CMK (cell line): ENCODE measurements at regions not wholly inside any gene's neighbourhood (a gene's known extent, or its start where the extent isn't known, plus 50 kb on each side); places are given as distances from the start of the nearest gene placed in this dataset.

Source experiments
- DNase-seq: peaks from one replicate; pipeline ENCODE4 v3.0.0-alpha.2; 2010; ENCODE audit warnings: low read depth

DNA sequence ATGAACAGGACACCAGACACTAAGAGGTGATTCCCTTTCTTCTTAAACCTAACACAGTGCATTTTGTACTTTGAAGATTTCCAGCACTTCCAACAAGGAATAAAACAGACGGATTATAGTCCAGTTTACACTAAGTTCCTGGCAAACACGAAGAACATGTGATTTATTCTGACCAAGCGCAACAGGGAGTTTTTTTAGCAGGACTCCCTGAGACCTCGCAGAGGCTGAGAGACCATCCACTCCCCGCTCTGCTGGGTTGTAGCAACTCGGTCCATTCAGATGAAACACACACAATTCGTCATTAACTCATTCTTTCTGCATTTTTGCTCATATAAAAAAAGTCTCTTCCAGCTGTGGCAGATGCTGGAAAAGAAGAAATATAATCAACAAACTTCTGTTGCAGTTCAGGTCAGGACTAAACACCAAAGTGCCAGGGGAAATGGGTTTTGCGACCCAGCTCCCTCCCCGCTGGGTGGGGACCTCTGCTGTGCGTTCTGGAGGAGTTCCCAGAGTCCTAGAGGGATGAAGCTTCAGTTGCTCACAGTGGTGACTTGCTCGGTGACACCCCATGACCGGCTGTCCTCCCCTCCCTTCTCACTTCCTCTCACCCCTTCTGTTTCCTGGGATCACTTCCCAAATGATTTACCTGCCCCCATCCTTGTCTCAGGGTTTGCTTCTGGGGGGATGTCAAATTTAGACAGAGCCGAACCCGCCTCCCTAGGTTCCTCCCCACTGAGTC, 52.5 kb downstream of the KCNF1 start:
- no peak for DNase-seq

DNA sequence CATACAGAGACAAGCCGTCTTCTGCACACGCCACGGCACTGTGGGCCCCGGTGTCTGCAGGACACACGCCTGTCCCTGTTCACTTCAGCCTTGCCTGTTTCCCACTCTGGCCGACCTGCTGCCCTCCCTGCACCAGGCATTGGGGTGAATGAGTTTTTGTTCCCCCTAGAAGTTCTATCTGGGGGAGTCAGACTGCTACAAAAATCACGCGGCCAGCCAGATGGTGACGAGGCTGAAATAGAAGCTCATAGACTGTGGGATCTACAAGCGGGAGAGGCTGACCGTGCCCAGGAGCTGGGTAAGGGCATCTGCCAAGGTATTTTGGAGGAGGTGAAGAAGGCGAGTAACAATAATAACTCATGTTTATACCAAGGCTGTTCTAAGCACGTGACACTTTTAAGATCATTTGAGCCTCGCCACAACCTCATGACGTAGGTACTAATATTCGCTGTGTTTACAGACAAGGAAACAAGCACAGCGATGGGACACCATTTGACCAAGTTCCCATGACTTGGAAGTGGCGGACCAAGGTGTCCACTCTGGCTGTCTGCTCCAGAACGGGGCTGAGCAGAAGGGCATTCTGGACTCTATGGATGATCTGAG, 53.6 kb downstream of the KCNF1 start:
- no peak for DNase-seq

DNA sequence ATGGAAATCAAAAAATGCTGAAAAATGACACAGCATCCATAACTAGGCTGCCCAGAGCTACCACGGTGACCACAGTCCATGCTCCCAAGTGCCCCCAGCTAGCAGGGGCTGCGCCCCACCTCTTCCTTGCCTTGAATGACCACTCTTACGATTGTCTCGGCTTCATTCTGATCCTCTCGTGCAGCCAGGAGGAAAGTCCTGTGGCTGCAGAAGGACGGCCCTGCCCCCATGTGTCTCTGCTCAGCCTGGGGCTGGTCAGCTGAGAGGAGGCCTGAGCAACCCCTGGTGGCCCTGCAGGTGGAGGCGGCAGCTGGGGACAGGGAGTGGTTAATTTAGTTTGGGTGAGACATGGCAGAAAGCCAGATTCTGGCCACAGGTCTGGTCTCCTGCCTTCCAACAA, 54.3 kb downstream of the KCNF1 start:
- no peak for DNase-seq

DNA sequence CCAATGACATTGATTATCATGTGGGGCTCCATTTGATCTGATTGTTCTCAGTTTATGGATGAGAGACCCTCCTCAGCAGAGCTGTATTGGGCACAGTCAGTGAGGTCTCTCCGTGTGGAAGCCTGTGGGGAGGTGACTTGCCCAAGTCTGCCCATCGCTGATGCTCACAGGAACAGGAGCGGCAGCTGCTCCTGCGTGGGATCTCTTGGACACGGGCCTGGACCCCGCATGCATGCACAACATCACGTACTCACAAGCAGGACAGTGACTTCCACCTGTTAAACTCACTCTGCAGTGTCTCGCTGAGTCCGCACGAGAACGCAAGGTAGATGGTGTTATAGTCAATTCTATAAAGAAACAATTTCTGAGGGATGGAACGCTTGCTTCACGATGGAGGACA, 55.0 kb downstream of the KCNF1 start:
- no peak for DNase-seq

DNA sequence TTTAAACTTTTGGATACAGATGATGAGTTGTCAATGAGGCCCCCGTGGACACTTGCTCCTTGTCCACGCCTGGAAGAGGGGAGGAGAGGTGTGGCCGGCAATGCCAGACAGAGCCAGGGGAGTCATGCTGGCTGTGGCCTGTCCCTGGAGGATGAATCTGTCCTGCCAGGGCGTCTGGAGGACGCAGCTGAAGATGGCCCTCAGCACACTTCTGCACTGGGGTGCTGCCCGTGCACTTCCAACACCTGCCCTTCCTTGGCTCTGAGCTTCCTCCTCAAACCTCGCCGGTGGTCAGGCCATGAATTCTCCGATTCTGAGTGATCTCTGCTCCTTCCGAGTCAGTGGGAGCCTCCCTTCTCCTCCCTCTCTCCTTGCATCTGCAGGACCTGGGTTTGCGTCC, 56.4 kb downstream of the KCNF1 start:
- DNase-seq: no peak

DNA sequence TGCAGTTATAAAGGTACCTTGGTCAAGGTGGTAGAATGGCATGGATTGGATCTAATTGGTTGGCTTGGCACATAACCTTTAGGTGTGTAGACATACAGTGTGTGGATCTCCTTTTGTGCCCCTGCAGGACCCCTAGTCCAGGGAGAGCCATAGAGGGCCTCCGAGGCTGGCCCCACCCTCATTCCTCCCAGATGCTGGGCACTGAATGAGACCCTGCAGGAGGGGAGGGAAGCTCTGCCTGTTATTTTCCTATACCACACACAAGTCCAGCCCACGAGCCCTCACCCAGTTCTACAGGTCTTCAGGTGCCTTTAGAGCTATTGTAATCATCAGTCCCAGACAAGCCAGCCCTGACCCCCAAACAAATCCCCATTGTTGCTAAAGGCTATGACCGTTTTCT, 58.9 kb downstream of the KCNF1 start:
- no peak for DNase-seq

DNA sequence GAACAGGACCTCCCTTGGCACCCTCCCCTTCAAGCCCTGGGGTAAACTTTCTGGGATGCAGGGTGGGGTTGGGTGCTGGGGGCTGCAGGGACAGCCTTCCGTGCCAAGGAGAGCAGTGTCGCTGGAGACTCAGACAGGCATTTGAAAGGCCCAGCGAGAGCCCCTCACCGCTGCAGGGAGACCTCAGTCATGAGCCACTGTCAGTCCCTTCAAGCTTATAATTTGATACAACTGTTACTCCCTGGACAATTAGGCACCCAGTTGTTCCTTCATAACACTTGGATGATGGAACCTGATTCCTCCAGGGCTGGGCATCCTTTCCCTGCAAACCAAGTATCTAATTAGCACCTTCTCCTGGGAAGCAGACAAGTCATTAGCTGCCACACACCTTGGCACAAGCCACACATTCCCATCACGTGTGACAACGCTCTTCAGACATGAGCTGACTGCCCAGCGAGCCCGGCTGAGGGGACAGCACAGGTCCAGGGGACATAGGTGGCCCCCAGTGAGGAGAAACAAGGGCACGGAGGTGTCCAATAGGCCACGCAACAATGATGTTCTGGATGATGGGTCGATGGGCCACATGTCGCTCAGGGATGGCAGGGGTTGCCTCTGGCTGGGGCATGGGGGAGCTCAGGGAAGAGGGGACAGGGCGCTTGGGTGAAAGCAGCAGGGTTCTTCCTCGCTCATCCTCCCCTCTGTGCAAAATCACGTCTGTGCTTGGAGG, 59.6 kb downstream of the KCNF1 start:
- no peak for DNase-seq

DNA sequence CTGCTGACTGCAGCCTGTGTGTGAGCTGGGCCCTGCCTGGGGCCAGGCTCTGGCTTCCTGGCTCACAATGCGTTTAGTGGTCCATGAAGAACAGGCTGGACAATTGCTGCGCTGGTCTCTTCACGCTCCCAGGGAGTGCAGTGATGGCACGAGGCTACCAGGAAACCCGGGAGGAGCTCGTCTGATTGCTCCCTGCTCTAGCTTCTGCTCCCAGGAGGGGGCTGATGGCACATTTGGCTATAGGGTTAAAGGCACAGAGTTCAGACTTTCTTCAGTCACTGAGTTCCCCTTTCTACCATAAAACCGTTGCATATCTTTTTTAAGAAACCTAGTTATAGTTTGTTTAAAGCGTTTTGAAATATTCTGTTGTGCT, 60.1 kb downstream of the KCNF1 start:
- DNase-seq: no peak

DNA sequence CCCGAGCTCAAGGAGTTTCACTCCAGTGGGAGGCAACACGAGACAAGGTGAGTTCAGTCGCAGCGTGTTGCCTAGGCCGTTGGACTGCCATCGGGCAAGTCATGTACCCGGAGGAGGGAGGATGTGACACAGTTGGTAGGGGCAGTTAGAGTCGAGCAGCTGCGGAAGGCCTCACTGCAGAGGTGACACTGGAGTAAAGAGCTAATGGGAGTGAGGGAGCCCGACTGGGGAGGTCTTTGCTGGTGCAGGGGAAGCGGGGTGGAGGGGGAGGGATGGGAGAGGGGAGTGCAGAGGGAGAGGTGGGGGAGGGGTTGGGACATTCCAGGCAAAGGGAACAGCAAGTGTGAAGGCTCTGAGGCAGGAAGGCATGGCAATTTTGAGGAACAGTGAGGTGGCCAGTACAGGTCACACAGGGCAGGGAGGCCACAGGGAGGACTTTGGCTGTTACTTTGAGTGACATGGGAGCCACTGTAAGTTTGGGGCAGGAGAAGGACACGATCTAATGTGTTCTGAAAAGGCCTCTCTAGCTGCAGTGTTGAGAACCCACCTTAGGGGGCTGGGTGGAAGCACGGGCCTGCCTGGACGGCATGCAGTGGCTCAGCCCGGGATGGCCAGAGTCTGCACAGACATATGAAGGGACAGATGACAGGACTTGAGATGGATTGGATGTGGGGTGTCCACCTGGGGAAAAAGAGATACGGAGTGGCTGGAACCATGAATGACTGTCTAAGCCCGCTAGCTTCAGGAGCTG, 61.1 kb downstream of the KCNF1 start:
- DNase-seq: no peak

DNA sequence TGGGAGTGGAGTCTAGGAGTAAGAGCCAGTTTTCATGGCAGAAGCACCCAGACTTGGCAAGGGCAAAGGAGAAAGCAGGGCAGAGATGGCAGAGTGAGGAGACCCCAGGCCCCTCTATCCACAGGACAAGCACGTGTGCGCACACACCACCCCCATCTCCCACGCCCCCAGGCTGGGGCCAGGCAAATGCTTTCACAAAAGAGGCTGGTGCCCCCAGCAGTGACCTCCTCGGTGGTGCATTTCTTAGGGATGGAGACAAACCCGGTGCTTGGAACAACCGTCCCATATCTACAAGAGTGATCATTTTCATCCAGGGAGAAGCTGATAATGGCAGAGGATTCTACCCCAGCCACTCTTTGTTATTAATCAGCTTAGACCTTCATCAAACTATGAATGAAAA, 62.0 kb downstream of the KCNF1 start:
- DNase-seq: no peak

DNA sequence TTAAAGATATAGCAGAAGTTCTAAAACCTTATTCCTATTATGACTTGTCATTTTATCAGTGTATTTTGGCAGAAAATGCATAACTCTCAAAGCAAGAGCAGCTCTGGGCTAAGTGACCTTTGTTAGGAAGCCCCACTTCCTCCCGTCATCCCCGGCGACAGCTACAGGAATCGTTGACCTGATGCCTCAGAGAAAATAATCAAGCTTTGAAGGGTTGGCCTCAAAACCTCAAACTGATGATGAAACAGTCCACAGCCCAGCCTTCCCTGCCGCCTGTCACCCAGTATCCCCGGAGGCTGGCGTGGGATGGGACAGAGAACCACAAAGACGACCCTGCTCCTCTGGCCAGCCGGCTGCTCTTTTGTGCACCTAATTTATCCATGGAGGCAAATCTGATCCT, 65.3 kb downstream of the KCNF1 start:
- DNase-seq: peak; percentile 37

DNA sequence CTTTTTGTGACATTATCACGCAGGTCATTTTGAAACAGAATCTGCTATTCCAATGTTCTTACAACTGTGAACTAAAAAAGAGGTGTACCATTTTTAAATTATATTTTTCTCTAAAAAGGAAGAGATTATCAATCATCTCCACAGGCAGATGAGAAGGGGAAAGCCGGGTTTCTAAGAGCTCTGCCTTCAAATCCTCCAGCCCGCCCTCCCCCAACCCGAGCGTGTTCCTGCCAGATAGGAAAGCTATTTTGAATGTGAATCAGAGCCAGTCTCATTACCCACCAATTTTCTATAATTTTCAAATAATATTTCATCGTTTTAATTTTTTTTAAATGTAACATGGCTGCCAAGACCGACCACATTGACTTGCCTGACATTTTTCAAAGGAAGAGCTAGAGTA, 65.9 kb downstream of the KCNF1 start:
- peak; percentile 8 for DNase-seq

DNA sequence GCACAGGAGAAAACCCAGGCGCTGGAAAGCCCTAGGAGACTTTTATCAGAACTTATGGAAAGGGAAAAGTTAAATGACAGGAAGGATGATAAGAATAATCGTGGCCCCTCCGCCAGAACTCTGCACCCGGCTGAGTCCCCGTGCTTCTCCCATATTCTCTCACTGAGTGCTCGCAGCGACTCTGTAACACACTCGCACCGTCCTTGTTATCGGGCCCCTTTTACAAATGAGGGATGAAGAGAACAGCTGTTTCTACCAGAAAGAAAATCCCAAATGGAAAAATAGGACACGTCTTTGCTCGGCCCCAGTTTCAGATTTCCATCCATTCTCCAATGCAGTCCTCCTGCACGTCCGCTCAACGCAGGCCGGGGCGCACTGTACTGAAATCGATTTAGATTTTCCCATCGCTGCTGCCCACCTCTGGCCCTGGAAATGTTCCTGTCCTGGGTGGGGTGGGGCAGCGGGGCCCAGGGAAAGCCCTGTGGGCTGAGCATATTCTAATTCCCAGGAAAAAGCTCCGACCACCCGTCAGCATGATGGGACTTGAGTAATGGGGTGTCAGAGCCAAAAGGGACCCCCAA, 66.4 kb downstream of the KCNF1 start:
- no peak for DNase-seq

DNA sequence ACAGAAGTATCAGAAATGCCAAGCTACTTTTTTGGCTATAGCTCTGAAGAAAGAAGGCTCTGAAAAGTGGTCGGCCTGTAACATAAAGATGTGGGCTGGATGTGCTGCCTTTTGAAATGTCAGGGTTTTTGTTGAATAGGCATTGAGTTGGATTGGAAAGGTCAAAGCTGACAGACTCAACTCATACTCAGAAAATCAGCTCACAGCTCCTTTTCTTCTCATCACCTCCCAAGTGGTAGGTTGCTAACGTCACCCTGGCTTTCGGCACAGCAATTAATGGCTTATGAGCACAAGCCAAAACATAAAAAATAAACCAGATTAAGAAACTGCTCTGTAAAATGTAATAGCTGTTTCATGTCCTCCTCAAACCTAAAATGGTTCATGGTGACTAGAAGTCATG, 68.3 kb downstream of the KCNF1 start:
- DNase-seq: no peak

DNA sequence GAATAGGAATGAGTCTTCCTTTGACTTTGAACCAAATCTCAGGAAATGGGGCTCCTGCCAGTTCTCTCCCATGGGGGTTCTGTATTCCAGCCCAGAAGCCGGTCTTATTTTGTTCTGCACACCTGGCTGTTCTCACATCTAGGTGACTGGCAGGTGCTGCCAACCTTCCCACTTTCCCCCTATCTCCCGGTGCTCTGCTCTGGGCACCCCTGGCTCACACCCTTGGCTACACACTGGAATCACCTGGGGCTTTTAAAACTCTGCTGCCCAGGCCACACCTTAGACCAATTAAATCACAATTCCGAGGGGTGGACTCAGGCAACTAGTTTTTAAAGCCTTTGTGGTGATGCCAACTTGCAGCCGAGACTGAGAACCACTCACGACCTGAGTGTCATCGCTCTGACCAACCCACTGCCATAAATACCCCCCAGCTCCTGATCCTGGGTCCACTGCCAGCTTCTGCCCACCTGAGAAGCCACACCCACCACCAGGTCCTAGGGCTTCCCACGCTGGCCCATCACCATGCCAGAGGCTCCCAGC, 69.2 kb downstream of the KCNF1 start:
- DNase-seq: no peak

DNA sequence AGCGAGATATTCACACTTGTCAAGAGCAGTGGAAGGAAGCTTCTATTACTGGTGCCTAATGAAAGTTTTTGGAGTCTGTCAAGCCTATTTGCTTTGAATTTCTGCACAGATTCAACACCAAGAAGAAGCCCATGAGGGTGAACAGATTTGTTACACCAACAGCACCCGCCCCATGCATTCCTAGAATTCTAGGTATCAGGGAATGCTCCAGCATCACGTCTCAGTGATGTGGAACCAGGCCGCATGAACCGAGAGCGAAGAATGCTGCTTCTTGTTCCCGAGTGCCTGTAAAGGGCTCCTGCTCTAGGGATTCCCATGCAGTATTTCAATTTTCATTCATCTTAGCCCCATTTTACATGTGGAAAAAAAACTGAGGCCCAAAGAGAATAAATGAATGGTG, 69.7 kb downstream of the KCNF1 start:
- no peak for DNase-seq

DNA sequence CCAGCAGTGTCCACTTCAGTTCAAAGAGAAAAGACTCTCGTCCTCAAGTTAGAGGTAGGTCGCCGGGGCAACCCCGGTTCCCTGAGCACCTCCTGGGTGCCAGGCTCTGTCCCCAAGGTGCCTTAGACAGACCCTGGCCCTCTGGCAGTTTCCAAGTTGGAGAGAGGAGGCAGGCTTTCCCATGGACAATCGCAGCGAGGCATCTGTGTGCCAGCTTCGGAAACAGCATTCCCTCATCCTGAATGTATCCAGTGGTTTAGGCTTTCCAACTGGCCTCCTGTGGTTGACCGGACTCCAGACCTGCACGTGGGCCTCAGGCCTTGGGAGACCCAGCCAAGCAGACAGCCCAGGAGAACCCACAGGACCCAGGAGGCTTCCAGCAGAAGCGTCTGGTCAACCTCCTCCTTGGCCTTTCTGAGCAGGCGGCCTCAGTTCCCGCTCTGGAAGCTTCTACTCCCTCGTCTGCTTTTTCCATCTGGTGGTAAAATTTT, 70.3 kb downstream of the KCNF1 start:
- no peak for DNase-seq

DNA sequence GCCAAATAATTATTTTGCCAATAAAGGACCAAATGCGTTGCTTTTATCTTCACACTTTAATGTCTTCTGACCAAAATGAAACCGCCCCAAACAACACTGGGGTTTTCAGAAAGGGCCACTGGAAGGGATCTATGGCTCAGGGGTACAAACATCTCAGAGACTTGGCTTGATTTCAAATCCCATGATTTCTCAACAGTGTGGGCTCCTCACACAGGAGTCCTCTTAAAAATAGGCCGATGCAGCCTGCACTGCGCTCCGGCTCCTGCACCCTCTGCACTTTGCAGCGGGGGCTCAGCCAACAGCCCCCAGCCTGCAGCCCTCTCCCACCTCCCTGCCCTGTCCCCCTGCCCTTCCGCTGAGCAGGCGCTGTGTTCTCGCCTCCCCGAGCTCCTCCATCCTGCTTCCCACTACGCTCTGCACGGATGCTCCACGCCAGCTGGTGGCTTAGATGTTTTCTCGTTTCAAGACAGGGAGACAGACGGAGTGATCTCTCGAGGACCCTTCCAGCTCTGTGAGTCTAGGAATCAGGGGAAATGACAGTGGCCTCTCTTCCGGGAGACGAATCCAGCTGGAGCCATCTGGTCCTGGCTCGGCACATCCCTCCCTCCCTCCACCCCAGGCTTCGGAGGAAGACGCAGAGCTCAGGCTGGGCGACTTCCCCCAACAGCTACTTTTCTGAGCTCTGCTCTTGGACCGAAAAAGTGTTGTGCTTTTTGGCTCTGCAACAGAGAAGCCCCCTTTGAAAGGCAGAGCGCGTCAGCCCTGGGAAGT, 71.4 kb downstream of the KCNF1 start:
- no peak for DNase-seq

DNA sequence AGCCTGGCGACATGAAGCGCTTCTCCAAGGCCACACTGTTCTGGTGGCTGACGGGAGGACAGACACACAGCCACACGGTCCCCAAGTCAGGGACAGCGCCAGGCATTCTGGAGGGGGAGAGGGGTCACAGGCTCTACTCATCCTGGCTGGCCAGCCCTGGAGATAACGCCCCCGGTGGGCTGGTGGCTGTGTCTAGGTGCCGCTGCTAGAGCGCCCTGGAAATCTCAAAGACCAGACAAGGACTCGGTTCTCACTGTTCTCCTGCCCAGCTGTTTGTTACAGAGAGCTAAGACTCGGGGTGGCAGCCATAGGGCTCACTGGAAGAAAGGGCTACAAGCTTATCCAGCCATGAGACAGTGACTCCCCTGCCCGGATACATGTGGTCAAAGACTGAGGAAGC, 72.0 kb downstream of the KCNF1 start:
- DNase-seq: no peak

DNA sequence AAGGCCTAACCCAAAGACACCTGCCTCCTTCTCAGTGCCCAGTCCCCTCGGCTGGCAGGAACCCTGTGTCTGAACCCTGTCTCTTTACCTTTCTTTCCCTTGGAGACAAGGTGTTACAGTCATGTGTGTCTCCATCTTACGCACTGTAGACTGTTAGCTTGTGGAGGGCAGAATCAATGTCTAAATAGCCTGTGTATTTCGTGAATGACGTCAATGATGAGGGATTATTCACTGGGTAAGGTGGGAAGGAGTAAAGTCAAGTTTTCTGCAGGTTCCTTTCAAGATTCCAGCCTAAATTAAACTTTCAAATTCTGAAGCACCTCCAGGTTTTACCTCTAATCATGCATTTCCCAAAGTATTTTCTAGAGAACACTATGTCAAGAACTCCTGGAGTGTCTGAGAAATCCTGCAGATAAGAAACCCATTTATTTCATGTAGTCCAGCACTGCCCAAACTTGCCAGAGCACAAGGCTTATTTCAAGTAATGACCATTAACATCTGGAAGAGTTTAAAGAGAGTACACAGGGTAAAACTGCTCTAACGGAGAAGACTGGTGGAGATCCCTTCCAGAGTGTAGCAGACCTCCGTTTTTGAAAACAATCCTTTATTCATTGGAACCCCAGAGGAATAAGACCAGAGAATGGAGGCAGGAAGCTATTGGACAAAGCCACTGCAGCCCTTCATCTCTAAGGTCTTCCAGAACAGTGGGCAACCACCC, 72.8 kb downstream of the KCNF1 start:
- DNase-seq: no peak

DNA sequence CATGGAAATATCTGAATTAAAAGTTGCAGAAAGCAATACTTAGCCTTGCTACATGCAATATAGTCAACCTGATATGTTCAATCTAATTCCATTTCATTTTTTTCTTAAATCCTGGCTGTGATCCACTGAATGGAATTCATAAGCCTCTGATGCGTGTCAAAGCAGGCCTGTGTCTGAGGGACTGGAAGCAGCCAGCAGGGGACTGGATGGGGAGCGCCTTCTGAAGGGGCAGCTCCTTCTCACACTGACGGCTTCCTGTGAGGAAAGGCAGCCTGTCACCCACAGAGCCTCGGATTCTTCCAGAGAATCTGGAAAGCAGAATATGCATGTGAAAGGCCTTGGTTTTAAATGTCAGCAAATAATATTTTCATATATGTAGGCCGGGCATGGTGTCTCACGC, 73.5 kb downstream of the KCNF1 start:
- DNase-seq: no peak
